SK-N-DZ (cell line): ENCODE measurements at regions not wholly inside any gene's neighbourhood (a gene's known extent, or its start where the extent isn't known, plus 50 kb on each side); places are given as distances from the start of the nearest gene placed in this dataset.
A peak's percentile ranks its signal among the peaks of the same experiment; 100 is the strongest.

Source experiments
- DNase-seq: peaks from one replicate; pipeline ENCODE4 v3.0.0-alpha.2; 2015; ENCODE audit warnings: low spot score

- DNase-seq = no peak
These were observed 502.9 kb downstream of the SHQ1 start for GRCh38 chr3:72345237-72345878.

DNA sequence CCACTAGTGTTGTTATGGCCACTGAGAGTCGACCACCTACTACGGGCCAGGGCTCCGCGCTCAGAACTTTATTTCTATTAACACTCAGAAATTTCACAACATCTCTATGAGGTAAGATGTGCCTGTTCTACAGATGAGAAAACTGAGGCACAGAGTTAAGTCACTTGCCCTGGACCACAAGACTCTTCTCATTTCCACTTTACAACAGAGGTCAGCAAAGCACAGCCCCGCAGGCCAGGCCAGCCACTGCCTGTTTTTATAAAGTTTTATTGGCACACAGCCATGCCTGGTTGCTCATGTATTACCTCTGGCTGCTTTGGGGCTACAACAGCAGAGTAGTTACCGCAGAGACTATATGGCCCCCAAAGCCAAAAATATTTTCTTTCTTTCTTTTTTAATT is 503.6 kb downstream of the SHQ1 start:
- DNase-seq = no peak

- no peak for DNase-seq
These were observed 504.0 kb downstream of the SHQ1 start for GRCh38 chr3:72344236-72344635.

- no peak for DNase-seq
These were observed 505.2 kb downstream of the SHQ1 start for GRCh38 chr3:72343078-72343477.

DNA sequence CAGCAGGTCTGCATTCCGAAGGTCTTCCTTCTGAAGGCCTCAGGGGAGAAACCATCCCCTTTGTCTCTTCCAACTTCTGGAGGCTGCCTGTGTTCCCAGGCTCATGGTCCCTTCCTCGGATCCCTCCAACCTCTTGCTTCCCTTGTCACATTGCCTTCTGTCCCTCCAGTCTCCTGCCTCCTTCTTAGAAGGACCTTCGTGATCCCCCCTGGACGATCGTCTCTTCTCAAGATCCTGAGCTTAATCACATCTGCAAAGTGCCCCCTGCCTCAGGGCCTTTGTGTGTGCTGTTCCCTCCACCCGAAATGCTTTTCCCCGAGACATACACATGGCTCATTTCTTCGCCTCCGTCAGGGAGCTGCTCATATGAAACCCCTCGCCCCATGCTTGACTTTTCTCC is 505.8 kb downstream of the SHQ1 start:
- DNase-seq = no peak

DNA sequence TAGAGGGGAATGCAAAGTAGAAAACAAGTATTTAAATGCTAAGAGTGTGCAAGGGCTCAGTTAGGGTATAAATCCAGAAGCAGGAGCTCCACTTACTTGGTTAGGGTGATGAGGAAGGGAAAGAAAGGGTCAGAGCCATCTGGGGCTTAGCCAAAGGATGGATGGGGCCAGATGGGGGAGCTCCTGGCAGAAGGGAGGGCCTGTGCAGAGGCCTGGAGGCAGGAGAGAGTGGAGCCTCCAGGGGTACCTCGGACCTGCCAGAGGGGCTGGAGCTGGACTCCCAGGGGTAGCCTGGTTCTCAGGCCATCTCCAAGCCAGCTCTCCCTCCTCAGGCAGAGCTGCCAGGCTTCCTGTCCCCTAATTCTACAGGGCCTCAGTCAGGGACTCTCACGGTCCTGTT is 506.3 kb downstream of the SHQ1 start:
- DNase-seq = no peak

DNA sequence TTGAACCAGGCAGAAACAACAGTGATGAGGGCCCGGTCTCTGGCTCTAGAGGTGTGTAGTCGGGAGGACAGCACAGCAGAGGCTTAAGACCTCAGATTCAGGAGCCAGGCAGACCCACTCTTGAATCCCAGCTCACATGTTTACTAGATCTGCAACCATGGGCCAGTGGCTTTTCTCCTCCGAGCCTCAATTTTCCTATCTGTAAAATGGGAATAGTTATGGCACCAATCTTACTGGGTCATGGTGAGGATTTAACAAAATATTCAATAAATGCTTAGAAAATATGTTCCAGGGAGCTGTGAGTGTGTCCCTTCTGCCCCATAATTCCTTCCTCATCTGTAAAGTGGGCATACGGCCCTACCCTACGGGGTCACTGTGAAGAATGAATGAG is 506.9 kb downstream of the SHQ1 start:
- DNase-seq = no peak

GRCh38 chr3:72340476-72341379 is 507.5 kb downstream of the SHQ1 start:
- no peak for DNase-seq

- no peak for DNase-seq
These were observed 508.2 kb downstream of the SHQ1 start for GRCh38 chr3:72340056-72340455.

DNA sequence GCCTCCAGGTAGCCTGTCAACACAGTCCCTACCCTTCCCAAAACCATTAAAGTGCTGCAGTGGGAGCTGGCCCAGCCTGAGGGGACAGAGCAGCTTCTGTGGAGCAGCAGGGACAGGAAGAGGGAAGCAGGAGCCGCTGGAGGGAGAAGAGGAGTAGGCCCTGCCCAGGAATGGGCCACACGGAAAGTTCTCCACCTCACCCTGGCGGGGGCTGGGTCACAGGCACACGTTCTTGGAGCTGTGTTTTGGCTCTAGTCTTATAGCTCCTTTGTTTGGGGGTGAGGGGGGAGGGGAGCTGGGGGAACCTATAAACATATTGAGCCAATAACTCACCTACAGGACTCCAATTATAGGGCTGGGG is 508.6 kb downstream of the SHQ1 start:
- DNase-seq = no peak

DNA sequence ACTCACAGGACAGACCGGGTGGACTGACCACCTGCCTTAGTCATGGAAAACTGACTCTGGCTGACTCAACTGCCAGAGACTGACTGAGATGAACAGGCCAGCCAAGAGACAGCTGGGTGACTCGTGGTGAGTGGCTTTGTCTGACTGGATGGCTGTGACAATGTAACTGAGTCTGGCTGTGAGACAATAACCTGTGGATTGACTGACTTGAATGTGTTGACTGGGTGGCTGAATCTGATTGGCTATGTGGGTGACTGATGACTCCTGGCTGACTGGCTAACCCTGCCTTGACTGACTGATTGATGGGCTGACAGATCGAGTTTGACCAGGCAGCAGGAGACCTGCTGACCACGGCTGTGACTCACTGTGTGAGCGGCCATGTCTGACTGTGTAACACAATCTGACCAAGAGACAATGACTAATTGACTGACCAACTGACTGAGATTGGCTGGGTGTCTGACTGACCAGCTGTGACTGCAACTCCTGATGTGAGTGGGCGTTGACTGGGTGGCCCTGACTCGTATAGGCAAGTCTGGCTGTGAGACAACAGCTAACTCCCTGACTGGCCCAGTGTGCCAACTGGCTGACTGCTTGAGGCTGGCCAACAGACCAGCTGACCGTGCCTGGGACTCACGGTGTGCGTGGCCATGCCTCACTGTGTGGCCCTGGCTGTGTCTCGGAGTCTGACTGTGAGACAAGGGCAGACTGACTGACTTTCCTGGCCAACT is 509.1 kb downstream of the SHQ1 start:
- peak; percentile 13 for DNase-seq

DNA sequence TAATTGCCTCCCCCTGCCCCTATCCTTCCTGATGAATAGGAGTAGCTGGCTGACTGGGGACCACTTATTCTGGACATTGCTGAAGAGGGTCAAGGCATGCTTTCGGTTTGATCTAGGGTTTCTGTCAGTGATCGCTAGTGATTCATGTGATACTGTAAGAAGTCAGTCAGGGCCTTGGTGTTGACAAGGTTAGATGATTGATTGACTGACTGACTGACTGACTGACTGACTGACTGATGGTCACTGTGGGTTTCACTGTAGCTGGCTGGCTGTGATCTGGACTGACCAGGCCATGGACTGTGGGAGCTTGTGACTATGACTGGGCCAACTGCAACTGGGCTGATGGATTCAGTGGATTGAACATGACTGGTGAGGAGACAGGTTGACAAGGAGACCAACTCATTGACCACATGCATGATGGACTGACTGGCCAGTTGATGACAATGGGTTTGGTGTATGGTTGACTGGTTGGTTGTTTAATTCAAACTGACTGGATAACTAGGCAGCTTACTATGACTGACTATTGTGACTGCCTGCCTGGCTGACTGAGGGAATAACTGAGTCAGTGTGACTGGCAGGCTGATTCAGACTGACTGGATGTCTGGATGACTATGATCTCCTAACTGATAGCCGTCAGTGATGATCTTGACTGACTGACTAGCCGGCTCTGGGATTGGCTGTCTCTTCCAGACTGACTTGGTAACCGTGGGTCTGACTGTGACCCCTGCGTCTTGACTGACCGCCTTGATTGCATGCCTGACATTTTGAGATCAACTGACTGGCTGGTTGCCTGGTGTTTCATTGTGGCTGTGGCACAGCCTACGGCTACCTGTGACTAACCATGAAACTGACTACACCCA is 509.9 kb downstream of the SHQ1 start:
- DNase-seq = no peak

DNA sequence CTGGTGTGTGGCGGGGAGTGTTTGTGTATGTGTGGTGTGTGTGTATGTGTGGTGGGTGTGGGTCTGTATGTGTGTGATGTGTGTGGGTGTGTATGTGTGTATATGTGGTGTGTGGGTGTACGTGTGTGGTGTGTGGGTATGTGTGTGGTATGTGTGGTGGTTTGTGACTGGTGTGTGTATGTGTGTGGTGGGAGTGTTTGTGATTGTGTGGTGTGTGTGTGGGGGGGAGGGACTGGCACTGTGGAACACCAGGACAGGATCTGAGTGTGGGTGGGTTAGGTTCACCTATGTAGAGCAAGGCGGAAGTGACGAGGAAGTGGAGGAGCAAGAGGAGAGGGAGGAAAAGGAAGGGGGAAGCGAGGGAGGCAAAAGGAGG is 510.8 kb downstream of the SHQ1 start:
- DNase-seq = peak; percentile 22

DNA sequence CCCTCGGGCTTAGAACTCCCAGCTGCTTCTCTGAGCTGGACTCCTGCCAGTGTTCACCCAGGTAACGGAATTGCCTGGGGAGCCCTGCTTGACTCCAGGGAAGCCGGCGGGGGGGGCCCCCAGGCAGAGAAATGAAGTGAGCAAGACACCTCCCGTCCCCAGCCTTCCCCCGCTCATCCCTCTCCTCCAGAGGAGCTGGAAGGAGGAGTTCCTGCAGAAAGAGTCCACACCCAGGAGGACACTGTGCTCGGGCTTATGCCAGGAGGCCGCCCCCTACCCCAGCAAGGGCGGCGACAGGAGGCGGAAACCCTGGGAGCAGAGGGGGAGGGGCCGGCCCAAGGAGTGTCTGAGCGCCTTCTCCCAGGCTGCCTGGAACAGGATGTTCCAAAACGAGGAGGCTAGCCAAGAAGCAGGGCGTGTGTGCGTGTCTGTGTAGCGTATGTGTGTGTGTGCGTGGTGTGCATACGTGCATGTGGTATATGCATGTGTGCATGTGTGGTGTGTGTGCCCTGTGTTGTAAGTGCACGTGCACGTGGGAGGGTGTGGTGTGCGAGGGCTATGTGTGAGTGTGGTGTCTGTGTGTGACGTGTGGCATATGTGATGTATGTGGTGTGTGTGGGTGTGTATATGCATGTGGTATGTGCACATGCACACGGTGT is 511.3 kb downstream of the SHQ1 start:
- DNase-seq = peak; percentile 76

DNA sequence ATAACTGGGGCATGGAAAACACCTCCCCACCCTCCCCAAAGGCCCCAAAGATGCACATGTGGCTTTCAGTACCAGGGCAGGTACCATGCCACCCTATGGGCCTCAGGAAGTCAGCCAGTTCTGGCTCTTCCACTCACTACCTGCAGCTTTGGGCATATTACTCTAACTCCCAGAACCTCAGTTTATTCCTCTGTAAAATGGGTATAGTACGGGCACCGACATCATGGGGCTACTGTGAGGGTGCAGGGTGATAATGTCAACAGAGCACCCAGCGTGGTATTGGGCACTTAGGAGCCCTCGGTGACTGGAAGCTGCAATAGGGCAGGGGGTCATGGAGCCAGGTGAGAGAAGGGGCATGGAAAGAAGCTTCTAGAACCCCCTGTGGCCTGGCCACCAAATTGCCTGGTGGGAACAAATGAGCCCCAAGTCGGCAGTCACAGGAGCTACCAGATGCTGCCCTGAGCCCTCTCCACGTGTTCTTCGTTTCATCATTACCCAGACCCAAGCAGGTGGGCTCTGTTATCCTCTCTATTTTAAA is 512.1 kb downstream of the SHQ1 start:
- no peak for DNase-seq

DNA sequence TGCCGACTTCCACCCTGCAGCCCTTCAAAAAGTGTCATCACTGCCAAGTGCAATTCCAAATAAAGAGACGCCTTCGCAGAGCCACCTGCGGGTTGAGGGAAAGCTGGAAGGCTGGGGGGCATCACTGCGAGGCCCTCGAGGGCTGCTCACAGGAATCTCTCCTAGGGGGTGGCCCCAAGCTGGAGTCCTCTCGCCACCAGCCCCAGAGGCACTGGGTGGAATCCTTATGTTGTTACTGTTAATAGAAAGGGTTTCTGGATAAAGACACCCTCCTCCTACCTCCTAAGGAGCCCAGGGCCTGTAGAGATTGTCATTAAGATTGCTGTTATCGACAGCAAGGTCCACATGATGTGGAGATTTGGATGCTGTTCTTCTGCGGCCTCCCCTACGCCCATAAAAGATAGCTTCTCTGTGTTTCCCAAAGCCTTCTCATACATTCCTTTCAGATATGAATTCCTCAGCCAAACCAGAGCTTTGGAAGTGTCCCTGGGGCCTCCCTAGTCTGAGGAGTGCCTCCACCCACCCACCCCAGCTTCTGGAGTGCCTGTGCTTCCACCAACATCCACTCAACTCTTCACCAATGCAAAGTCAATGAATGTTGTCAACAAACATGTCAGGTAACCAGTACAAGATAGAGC is 512.7 kb downstream of the SHQ1 start:
- DNase-seq = peak; percentile 24

DNA sequence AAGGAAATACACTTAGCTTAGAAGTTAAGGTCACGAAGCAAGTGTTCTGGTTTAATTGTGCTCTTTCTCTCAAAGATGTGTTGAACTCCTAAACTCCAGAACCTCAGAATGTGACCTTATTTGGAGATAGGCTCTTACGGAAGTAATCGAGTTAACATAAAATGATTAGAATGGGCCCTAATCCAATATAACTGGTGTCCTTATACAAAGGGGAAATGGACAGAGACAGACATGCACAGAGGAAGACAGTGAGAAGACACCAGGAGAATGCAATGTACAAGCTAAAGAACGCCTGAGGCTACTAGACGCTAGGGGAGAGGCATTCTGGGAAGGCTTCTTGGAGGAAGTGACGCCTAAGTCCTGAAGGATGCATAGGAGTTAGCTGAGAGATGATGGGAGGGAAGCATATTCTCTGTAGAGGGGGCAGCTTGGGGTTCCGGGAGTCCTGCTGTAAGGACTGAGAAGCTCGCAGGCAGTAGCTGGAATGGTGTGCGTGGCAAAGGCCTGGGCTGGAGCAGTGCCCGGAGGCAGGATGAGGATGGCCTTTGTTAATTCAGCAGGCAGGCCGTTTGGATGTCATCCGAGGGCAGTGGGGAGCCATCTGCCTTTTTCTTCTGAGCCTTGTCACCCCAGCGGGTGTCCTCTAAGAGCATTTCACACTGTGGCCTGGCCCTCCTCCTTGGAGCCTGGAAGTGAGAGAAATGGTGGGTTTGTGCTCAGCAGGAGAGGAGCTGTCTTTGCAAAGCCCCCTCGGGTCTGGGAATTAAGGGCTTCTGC is 513.4 kb downstream of the SHQ1 start:
- peak; percentile 93 for DNase-seq

DNA sequence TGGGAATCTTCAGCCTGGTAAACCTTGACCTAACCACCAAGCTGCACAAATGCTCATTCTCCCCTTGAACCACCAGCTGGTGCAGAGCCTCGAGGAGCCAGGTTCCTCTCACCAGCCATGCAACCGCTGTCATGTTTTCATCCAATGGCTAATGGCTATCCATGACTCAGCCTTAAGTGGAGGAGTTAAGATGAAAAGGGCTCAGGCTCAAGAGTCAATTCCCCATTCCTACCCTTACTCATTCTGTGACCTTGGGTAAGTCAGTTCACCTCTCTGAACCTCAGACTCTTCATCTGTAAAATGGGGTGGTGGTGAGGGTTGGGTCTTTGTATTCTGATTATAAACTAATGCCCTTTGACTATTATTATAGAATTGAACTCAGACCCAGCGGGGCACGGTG is 515.6 kb downstream of the SHQ1 start:
- DNase-seq = no peak

DNA sequence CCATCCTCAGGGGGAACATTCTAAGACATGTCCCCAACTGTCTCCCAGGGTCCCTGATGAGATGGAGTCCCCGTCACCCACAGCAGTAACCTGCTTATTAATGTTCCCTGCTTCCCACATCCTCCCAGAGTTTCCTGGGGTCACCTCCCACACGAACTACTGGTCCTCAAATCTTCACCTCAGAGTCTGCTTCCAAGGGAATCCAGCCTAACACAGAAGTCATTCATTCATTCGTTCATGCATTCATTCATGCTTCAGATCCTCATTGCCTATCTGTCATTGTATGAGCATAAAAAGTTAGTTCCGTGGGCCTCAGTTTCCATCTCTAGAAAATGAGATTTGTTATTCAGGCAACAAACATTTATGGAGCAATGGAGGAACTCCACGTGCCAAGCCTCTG is 516.2 kb downstream of the SHQ1 start:
- DNase-seq = no peak

DNA sequence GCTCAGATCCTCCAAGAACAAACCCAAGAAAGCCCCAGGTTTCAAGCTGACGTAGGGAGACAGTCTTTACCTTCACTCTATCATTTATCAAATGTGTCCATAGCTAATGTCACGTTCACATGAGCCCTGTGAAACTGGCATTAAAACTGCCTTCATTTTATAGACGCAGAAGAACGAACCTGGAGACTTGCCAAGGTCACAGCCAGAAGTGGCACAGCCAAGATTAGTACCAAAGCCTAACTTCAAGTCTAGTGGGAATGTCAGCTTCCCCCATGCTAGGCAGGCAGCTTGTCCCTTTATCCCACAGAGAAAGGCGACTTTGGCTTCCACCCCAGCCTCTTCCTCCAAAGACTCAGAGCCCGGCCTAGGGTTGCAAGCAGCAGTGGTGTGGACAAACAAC is 517.2 kb downstream of the SHQ1 start:
- no peak for DNase-seq
